HEK293T (cell line): ENCODE measurements at regions not wholly inside any gene's neighbourhood (a gene's known extent, or its start where the extent isn't known, plus 50 kb on each side); places are given as distances from the start of the nearest gene placed in this dataset.

Experiments
- ELF4 ChIP-seq: fragments of 450-650 bp; IDR thresholded peaks from 2 replicates; pipeline ENCODE4 v1.6.1; 2017; ENCODE audit warnings: antibody characterized with exemption
- FOXK2 ChIP-seq: fragments of 450-650 bp; IDR thresholded peaks from 2 replicates; pipeline ENCODE4 v1.6.1; 2016; ENCODE audit warnings: mild to moderate bottlenecking
- FOXM1 ChIP-seq: fragments of 450-650 bp; IDR thresholded peaks from 2 replicates; pipeline ENCODE4 v1.6.1; 2017; ENCODE audit warnings: mild to moderate bottlenecking, borderline replicate concordance
- L3MBTL2 ChIP-seq: fragments of 450-650 bp; conservative IDR thresholded peaks from 2 replicates; pipeline ENCODE4 v1.6.1; 2016; ENCODE audit warnings: mild to moderate bottlenecking
- LEF1 ChIP-seq: fragments of 450-650 bp; IDR thresholded peaks from 2 replicates; pipeline ENCODE4 v1.6.1; 2017; ENCODE audit warnings: mild to moderate bottlenecking, borderline replicate concordance
- ZNF384 ChIP-seq: fragments of 450-650 bp; IDR thresholded peaks from 2 replicates; pipeline ENCODE4 v1.6.1; 2016

DNA sequence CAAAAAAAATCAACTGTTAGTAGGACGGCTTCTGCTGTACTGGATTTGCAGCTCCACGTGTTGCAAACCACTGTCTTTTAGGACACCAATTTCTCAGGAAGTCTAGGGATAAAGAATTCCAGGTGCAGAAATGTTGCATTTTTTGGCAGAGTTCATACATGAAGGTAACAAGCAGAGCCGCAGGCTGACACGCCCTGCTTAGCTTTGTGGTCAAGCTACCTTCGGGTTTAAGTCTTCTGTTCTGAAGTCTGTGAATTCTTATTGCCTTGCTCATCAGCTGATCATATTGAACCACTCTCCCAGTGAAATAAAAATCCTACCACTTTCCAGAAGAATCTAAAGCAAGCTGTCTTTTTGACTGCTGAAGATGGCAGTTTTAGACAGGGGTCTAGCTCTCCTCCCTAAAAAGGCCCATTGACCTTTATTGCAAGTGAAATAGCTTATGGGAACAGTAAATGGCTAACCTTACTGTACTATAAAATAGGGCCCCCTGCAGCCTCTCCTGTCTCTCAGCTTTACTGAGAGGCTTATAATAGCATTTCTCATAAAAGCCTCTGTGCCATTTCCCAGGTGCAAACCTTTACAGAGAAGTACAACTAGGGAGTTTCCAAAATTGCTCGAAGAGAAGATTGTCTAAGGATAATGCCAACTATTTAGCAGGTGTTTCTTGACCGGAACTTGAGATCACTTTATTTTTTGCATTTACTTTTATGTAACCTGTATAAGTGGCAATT lies 262.2 kb upstream of the IL12A start:
- TF ChIP-seq ZNF384 (no peak), L3MBTL2 (no peak), LEF1 (no peak), FOXM1 (no peak), ELF4 (no peak), FOXK2 (no peak)
